NCI-H510A (cell line): ENCODE measurements at regions not wholly inside any gene's neighbourhood (a gene's known extent, or its start where the extent isn't known, plus 50 kb on each side); places are given as distances from the start of the nearest gene placed in this dataset.

Experiments
- DNase-seq: peaks from one replicate; lab custom pipeline; 2025; lab: John Stamatoyannopoulos, UW

GRCh38 chr10:78395162-78395561, 361.5 kb downstream of the RPS24 start:
- DNase-seq = no peak

GRCh38 chr10:78396754-78397153, 363.1 kb downstream of the RPS24 start:
- no peak for DNase-seq

GRCh38 chr10:78397786-78398185, 364.1 kb downstream of the RPS24 start:
- no peak for DNase-seq

GRCh38 chr10:78398382-78398781, 364.7 kb downstream of the RPS24 start:
- DNase-seq = no peak

GRCh38 chr10:78401624-78402367, 368.1 kb downstream of the RPS24 start:
- no peak for DNase-seq

- no peak for DNase-seq
Measured at GRCh38 chr10:78402591-78402990, 368.9 kb downstream of the RPS24 start.

- DNase-seq = no peak
Measured at GRCh38 chr10:78403781-78404180, 370.1 kb downstream of the RPS24 start.

GRCh38 chr10:78404296-78404695, 370.6 kb downstream of the RPS24 start:
- no peak for DNase-seq

- no peak for DNase-seq
Measured at GRCh38 chr10:78405231-78405630, 371.6 kb downstream of the RPS24 start.

- DNase-seq = no peak
Measured at GRCh38 chr10:78405736-78406135, 372.1 kb downstream of the RPS24 start.

GRCh38 chr10:78406648-78407008, 373.0 kb downstream of the RPS24 start:
- no peak for DNase-seq

- DNase-seq = peak; percentile 82
Measured at GRCh38 chr10:78407009-78407711, 373.5 kb downstream of the RPS24 start.

GRCh38 chr10:78407966-78408365, 374.3 kb downstream of the RPS24 start:
- DNase-seq = no peak

- peak; percentile 60 for DNase-seq
Measured at GRCh38 chr10:78408671-78409472, 375.2 kb downstream of the RPS24 start.

GRCh38 chr10:78410046-78410965, 376.6 kb downstream of the RPS24 start:
- DNase-seq = no peak

GRCh38 chr10:78411716-78412115, 378.1 kb downstream of the RPS24 start:
- DNase-seq = no peak

- no peak for DNase-seq
Measured at GRCh38 chr10:78412605-78413004, 378.9 kb downstream of the RPS24 start.

- DNase-seq = no peak
Measured at GRCh38 chr10:78413076-78414055, 379.7 kb downstream of the RPS24 start.

GRCh38 chr10:78414380-78414779, 380.7 kb downstream of the RPS24 start:
- no peak for DNase-seq

GRCh38 chr10:78415111-78415510, 381.4 kb downstream of the RPS24 start:
- no peak for DNase-seq
